ENCODE measurements at regions not wholly inside any gene's neighbourhood (a gene's known extent, or its start where the extent isn't known, plus 50 kb on each side); places are given as distances from the start of the nearest gene placed in this dataset.

DNA sequence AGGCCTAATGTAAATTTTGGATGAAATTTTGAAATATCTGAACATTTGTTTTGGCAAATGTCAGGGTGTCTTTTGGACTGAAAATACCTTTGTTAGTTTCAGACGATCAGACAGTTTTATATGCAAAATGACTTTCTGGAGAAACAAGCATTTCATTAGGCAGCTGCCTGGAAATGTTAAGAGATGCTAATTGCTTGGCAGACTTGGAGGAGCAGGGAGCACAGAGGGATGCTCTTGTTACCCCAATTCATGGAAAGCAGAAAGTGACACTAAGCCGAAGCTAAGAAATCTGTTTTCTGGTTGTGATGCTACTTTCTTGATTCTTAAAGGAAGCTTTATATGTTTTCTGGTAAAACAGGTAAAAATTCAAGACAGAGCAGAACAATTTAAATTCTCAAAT, 204.3 kb upstream of the GBE1 start:
- TF ChIP-seq, protein P1, sequence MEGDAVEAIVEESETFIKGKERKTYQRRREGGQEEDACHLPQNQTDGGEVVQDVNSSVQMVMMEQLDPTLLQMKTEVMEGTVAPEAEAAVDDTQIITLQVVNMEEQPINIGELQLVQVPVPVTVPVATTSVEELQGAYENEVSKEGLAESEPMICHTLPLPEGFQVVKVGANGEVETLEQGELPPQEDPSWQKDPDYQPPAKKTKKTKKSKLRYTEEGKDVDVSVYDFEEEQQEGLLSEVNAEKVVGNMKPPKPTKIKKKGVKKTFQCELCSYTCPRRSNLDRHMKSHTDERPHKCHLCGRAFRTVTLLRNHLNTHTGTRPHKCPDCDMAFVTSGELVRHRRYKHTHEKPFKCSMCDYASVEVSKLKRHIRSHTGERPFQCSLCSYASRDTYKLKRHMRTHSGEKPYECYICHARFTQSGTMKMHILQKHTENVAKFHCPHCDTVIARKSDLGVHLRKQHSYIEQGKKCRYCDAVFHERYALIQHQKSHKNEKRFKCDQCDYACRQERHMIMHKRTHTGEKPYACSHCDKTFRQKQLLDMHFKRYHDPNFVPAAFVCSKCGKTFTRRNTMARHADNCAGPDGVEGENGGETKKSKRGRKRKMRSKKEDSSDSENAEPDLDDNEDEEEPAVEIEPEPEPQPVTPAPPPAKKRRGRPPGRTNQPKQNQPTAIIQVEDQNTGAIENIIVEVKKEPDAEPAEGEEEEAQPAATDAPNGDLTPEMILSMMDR (IDR thresholded peaks at IDR 0.05; ENCODE audit: low read depth, low read length, poor library complexity, severe bottlenecking): no peak
- no peak for TF ChIP-seq EZH2phosphoT487 (IDR thresholded peaks at IDR 0.05; ENCODE audit: borderline replicate concordance, low read length)
